ENCODE measurements at regions not wholly inside any gene's neighbourhood (a gene's known extent, or its start where the extent isn't known, plus 50 kb on each side); places are given as distances from the start of the nearest gene placed in this dataset.

DNA sequence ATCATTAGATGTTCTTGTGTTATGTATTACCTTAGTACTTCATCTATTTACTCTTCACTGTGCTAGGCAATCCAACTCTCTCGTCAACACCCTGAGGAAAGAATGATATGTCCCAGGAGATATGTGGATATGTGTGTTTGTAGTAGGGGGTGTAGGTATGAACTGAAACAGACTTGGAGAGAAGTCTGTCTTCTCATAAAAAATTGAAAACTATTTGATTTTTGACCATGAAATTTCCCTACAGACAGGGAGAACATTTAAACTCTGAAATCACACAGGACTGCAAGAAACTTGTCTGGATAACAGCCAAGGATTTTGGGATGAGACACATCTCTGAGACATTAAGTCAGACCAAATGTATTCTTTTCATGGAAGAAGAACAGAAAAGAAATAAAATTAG lies 967.0 kb upstream of the FAT3 start:
- TF ChIP-seq, protein P1, sequence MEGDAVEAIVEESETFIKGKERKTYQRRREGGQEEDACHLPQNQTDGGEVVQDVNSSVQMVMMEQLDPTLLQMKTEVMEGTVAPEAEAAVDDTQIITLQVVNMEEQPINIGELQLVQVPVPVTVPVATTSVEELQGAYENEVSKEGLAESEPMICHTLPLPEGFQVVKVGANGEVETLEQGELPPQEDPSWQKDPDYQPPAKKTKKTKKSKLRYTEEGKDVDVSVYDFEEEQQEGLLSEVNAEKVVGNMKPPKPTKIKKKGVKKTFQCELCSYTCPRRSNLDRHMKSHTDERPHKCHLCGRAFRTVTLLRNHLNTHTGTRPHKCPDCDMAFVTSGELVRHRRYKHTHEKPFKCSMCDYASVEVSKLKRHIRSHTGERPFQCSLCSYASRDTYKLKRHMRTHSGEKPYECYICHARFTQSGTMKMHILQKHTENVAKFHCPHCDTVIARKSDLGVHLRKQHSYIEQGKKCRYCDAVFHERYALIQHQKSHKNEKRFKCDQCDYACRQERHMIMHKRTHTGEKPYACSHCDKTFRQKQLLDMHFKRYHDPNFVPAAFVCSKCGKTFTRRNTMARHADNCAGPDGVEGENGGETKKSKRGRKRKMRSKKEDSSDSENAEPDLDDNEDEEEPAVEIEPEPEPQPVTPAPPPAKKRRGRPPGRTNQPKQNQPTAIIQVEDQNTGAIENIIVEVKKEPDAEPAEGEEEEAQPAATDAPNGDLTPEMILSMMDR (IDR thresholded peaks at IDR 0.05): no peak
- TF ChIP-seq EP300 (IDR thresholded peaks at IDR 0.05) (no peak), POLR2A (IDR thresholded peaks at IDR 0.05) (no peak)

Measured in ovary (tissue), 3 donors.